SJCRH30 (cell line): ENCODE measurements at regions not wholly inside any gene's neighbourhood (a gene's known extent, or its start where the extent isn't known, plus 50 kb on each side); places are given as distances from the start of the nearest gene placed in this dataset.

Experiments used
- DNase-seq, 2 experiments: peaks; one replicate each; pipeline ENCODE4 v3.0.0-alpha.2; 2015 to 2020
- H3K27ac ChIP-seq: fragments of 250-450 bp; sonication (Bioruptor Pico); 2 replicates; pipeline ENCODE4 v1.5.1; 2020; ENCODE audit warnings: mild to moderate bottlenecking, moderate library complexity
- H3K27me3 ChIP-seq: fragments of 250-450 bp; sonication (Bioruptor Pico); 2 replicates; pipeline ENCODE4 v1.5.1; 2020; ENCODE audit warnings: mild to moderate bottlenecking, moderate library complexity
- H3K36me3 ChIP-seq: fragments of 250-450 bp; sonication (Bioruptor Pico); 2 replicates; pipeline ENCODE4 v1.5.1; 2020; ENCODE audit warnings: mild to moderate bottlenecking, moderate library complexity
- H3K4me1 ChIP-seq: fragments of 250-450 bp; sonication (Bioruptor Pico); 2 replicates; pipeline ENCODE4 v1.5.1; 2020; ENCODE audit warnings: mild to moderate bottlenecking, moderate library complexity
- H3K4me3 ChIP-seq: fragments of 250-450 bp; sonication (Bioruptor Pico); 2 replicates; pipeline ENCODE4 v1.5.1; 2020; ENCODE audit warnings: mild to moderate bottlenecking, moderate library complexity
- H3K9me3 ChIP-seq: fragments of 250-450 bp; sonication (Bioruptor Pico); replicated peaks from 2 replicates; pipeline ENCODE4 v1.5.1; 2020; ENCODE audit warnings: mild to moderate bottlenecking, moderate library complexity

GRCh38 chr3:22228705-22229104, 477.7 kb upstream of the ZNF385D start:
- DNase-seq, result peak in 1 of 2 experiments; percentile 46
- no peak overlapping the region for H3K27ac ChIP-seq
- no peaks in the 10 kb centered on the region for H3K27me3 ChIP-seq
- no peak overlapping the region for H3K4me3 ChIP-seq
- H3K36me3 ChIP-seq, result no peaks in the 10 kb centered on the region
- H3K9me3 ChIP-seq, result no peaks in the 10 kb centered on the region
- H3K4me1 ChIP-seq, result peaks cover 12% of the 10 kb centered on the region

DNA sequence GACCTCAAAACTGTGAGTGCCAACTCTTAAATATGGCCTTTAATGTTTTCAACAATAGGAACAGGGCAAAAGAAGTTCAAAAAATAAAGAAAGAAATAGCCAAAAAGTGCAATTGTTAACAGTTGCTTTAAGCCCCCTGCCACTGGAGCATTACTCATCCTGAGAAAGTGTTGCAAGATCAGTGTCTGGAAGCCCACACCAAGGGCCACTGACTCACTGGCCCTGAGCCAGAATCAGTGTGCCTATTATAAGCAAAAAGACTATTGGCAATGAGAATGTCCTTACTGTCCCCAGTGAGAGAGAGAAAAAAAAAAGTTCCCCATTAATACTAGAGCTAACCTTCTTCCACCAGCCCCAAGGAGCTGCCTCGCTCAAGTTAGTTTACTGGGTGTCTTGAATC, 480.1 kb upstream of the ZNF385D start:
- H3K9me3 ChIP-seq, result no peaks in the 10 kb centered on the region

DNA sequence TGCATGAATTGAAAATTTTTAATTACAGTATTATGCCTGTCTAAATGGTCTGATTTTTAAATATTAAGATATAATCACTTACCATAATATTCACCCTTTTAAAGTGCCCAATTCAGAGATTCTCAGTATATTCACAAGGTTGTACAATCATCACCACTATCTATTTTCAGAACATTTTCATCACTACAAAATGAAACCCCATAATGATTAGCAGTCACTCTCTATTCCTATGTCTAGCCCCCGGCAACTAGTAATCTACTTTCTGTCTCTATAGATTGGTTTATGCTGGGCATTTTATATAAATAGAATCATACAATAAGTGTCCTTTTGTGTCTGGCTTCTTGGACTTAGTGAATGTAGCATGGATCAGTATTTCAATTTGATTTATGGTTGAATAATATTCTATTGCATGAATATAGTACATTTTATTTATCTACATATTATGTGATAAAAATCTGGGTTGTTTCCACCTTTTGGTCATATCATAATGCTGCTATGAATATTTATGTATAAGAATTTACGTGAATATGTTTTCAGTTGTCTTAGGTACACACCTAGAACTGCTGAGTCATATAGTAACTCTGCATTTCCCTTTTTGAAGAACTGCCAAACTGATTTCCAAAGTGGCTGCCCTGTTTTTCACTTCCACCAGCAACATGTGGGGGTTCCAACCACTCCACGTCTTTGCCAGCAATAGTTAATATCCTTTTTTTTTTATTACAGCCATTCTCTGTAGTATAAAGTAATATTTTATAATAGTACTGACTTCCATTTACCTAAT, 485.7 kb upstream of the ZNF385D start:
- Histone ChIP-seq H3K36me3 (no peaks in the 10 kb centered on the region), H3K4me3 (no peak overlapping the region), H3K27ac (no peak overlapping the region), H3K4me1 (no peaks in the 10 kb centered on the region), H3K27me3 (no peaks in the 10 kb centered on the region), H3K9me3 (no peaks in the 10 kb centered on the region)
- DNase-seq, result no peak

More for the DNA sequence above, 480.1 kb upstream of the ZNF385D start:
- H3K27me3 ChIP-seq, result no peaks in the 10 kb centered on the region
- H3K4me1 ChIP-seq, result peaks cover 8% of the 10 kb centered on the region
- H3K36me3 ChIP-seq, result no peaks in the 10 kb centered on the region
- DNase-seq, result peak in 1 of 2 experiments; percentile 17
- no peak overlapping the region for H3K27ac ChIP-seq
- no peak overlapping the region for H3K4me3 ChIP-seq

DNA sequence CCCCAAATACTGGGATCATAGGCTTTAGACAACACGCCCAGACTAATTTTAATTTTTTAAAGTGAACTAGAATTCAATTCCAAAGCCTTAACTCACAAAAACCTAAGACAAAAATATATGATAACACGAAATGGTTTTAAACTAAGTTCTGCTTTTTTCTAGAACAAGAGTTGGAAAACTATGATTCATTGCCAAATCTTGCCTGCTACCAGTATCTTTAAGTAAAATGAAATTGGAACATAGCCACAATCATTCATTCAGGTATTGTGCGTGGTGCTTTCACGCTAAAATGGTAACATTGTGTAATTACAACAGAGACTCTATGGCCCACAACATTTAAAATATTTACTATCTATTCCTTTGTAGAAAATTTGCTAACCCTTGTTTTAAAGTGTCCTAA, 488.0 kb upstream of the ZNF385D start:
- Histone ChIP-seq H3K9me3 (no peaks in the 10 kb centered on the region), H3K27ac (no peak overlapping the region), H3K27me3 (no peaks in the 10 kb centered on the region), H3K36me3 (no peaks in the 10 kb centered on the region), H3K4me1 (no peaks in the 10 kb centered on the region), H3K4me3 (no peak overlapping the region)
- DNase-seq, result no peak

- no peaks in the 10 kb centered on the region for H3K9me3 ChIP-seq
- no peaks in the 10 kb centered on the region for H3K36me3 ChIP-seq
- H3K27me3 ChIP-seq, result no peaks in the 10 kb centered on the region
- H3K4me1 ChIP-seq, result peaks cover 14% of the 10 kb centered on the region
- H3K27ac ChIP-seq, result no peak overlapping the region
- DNase-seq, result no peak
- H3K4me3 ChIP-seq, result no peak overlapping the region
These were observed 490.1 kb upstream of the ZNF385D start for GRCh38 chr3:22241110-22241509.

DNA sequence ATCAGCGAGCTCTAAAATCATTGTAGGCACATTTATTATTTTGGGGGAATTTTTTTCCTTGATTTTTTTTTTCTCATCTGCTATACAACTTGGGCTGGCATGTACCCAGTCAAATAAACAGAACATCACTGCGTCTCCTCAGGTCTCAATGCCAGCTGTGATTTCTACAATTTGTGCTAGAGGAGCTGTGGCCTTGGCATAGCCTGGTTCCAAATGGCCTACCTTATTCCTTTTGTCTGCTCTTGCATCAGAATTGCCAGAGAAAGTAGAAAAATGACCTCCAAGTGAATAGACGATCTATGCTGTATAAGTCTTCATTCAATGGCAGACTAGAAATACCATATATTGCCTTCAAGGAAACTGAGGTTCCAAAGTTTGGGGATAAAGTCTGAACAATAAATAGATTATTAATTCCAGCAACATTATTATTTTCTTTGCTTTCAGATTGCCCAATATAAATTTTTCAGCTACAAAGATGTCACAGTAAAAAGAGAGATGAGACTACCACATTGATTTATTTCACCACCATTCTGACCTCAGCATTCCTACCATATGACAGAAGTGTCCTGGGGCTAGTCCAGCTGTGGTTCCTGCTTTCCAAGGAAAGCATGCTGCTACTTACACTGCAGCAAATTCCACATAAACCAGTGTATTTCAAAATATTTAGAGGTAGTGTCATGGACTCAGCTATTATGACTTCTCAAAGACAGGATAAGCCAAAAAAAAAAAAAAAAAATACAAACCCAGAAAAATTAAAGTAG, 493.9 kb upstream of the ZNF385D start:
- peak; percentile 64 to 69 for DNase-seq

GRCh38 chr3:22245811-22246583, 495.0 kb upstream of the ZNF385D start:
- H3K4me1 ChIP-seq, result peaks cover 14% of the 10 kb centered on the region
- no peaks in the 10 kb centered on the region for H3K27me3 ChIP-seq
- no peak overlapping the region for H3K4me3 ChIP-seq
- no peaks in the 10 kb centered on the region for H3K36me3 ChIP-seq
- DNase-seq, result peak in 1 of 2 experiments; percentile 32
- no peaks in the 10 kb centered on the region for H3K9me3 ChIP-seq
- H3K27ac ChIP-seq, result peak overlapping the region; percentile 35

More for the DNA sequence above, 493.9 kb upstream of the ZNF385D start:
- H3K4me3 ChIP-seq, result no peak overlapping the region
- H3K27ac ChIP-seq, result peak overlapping the region; percentile 35
- H3K4me1 ChIP-seq, result peaks cover 14% of the 10 kb centered on the region
- no peaks in the 10 kb centered on the region for H3K27me3 ChIP-seq
- no peaks in the 10 kb centered on the region for H3K9me3 ChIP-seq
- no peaks in the 10 kb centered on the region for H3K36me3 ChIP-seq

DNA sequence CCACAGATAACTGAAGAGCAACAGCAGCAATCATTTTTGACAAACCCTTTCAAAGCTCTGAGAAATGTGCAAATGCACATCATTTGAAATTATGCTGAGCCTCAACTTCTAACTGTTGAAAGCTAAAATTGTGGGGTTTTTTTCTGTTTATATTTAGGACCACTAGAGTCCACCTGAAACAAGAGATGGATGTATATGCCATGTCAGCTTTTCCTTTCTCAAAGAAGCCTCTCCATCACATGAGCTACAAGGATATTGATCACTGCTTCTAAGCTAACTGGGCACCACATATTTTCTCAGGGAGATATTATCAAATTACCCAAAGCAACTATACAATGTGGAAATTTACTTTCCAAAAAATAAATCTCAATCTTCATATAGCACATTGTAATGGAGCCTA, 498.6 kb upstream of the ZNF385D start:
- H3K9me3 ChIP-seq, result no peaks in the 10 kb centered on the region
- no peak overlapping the region for H3K4me3 ChIP-seq
- no peak overlapping the region for H3K27ac ChIP-seq
- no peaks in the 10 kb centered on the region for H3K27me3 ChIP-seq
- peaks cover 11% of the 10 kb centered on the region for H3K4me1 ChIP-seq
- no peaks in the 10 kb centered on the region for H3K36me3 ChIP-seq
- DNase-seq, result no peak

DNA sequence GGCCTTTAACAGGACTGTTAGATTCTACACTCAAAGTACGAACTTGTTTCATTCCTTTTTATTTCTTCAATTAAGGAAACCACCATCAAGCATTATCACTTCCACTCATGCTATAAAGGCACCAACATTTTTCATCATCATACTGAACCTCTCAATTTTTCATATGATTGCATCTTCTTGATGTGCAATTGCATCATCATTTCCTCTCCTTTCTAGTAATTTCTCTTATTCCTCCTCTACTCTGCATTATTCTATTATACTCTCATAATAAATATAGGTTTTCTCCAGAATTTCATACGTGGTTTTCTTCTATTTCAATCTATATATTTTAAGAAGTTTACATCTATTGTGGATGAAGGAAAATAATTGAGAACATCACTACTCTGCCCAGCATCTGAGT, 506.2 kb upstream of the ZNF385D start:
- Histone ChIP-seq H3K4me1 (no peaks in the 10 kb centered on the region), H3K36me3 (no peaks in the 10 kb centered on the region), H3K27ac (no peak overlapping the region), H3K4me3 (no peak overlapping the region), H3K9me3 (no peaks in the 10 kb centered on the region), H3K27me3 (no peaks in the 10 kb centered on the region; the same call in 1 of the 2 replicates)
- DNase-seq, result no peak

GRCh38 chr3:22262386-22262785, 511.4 kb upstream of the ZNF385D start:
- Histone ChIP-seq H3K9me3 (no peaks in the 10 kb centered on the region), H3K4me1 (no peaks in the 10 kb centered on the region), H3K36me3 (no peaks in the 10 kb centered on the region), H3K27me3 (no peaks in the 10 kb centered on the region; the same call in 1 of the 2 replicates), H3K4me3 (no peak overlapping the region), H3K27ac (no peak overlapping the region)
- DNase-seq, result no peak

GRCh38 chr3:22263042-22263441, 512.0 kb upstream of the ZNF385D start:
- Histone ChIP-seq H3K27ac (no peak overlapping the region), H3K4me1 (no peaks in the 10 kb centered on the region), H3K27me3 (no peaks in the 10 kb centered on the region; the same call in 1 of the 2 replicates), H3K36me3 (no peaks in the 10 kb centered on the region), H3K9me3 (no peaks in the 10 kb centered on the region), H3K4me3 (no peak overlapping the region)
- no peak for DNase-seq

- H3K4me1 ChIP-seq, result no peaks in the 10 kb centered on the region
- no peak overlapping the region for H3K27ac ChIP-seq
- H3K4me3 ChIP-seq, result no peak overlapping the region
- no peaks in the 10 kb centered on the region for H3K9me3 ChIP-seq
- DNase-seq, result no peak
- no peaks in the 10 kb centered on the region; the same call in 1 of the 2 replicates for H3K27me3 ChIP-seq
- no peaks in the 10 kb centered on the region for H3K36me3 ChIP-seq
These were observed 514.4 kb upstream of the ZNF385D start for GRCh38 chr3:22265403-22265802.

DNA sequence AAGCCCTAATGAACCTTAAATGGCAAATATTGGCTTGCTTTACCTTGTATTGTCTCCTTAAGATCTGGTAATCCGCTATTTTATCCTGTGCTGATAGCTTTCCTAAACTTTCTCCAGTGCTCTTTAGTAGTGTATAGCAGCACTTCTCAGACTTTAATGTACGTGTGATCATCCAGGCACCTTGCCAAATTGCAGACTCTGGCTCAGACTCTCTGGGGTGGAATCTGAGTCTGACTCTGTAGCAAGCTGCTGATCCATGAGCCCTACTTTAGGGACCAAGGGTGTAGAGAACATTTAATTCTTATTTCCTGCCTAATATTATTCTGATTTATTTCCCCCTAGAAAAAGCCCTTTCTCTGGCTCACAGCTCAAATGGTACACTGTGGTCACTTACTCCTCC, 518.8 kb upstream of the ZNF385D start:
- DNase-seq, result peak in 1 of 2 experiments; percentile 21
- Histone ChIP-seq H3K4me1 (no peaks in the 10 kb centered on the region), H3K27ac (no peak overlapping the region), H3K4me3 (no peak overlapping the region), H3K9me3 (no peaks in the 10 kb centered on the region), H3K27me3 (no peaks in the 10 kb centered on the region), H3K36me3 (no peaks in the 10 kb centered on the region)

DNA sequence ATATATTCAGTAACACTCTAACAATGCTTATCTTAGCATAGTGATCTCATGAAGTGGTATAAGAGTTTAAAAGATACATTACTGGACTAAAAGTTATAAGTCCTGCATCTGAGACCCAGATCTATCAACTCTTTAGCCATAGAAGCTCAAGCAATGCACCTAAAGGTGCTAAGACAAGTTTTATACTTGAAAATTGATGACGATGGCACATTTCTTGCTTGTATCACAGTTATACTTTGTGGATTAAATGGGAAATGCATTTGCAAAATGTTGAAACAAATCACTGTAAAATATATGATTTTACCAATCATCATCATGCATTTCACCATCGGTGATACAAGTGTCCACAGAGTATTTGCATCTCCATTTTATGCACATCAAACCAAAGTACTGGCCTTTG, 525.3 kb upstream of the ZNF385D start:
- H3K4me3 ChIP-seq, result no peak overlapping the region
- DNase-seq, result no peak
- H3K27ac ChIP-seq, result no peak overlapping the region

DNA sequence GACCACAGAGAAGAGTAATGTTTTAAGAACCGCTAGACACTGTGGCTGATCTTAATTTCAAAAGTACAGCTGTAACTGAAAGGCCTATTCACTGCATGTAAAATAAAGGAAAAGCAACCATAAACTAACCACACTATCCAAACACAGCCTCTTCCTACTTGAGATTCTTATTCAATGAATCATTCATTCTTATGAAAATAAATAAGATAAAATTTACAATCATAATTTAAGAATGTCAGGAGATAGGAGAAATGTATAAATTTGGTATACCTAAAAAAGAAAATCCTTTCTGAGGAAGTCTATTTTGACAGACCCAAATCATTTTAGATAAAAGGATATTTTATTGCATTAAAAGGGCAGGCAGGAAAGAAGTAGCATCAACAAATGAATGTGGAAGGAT, 533.5 kb upstream of the ZNF385D start:
- Histone ChIP-seq H3K4me1 (no peaks in the 10 kb centered on the region), H3K27me3 (no peaks in the 10 kb centered on the region), H3K9me3 (no peaks in the 10 kb centered on the region), H3K27ac (no peak overlapping the region), H3K4me3 (no peak overlapping the region), H3K36me3 (no peaks in the 10 kb centered on the region)
- no peak for DNase-seq

More for the DNA sequence above, 525.3 kb upstream of the ZNF385D start:
- Histone ChIP-seq H3K9me3 (no peaks in the 10 kb centered on the region), H3K27me3 (no peaks in the 10 kb centered on the region), H3K36me3 (no peaks in the 10 kb centered on the region), H3K4me1 (no peaks in the 10 kb centered on the region)
